Brain microvascular endothelial cell (primary cell): ENCODE measurements at regions not wholly inside any gene's neighbourhood (a gene's known extent, or its start where the extent isn't known, plus 50 kb on each side); places are given as distances from the start of the nearest gene placed in this dataset.

ENCODE experiments used
- DNase-seq: peaks from one replicate; pipeline ENCODE4 v3.0.0-alpha.2; 2020
- H3K27ac ChIP-seq: fragments of 250-450 bp; sonication (Bioruptor Pico); 2 replicates; pipeline ENCODE4 v1.5.1; 2020; ENCODE audit warnings: mild to moderate bottlenecking, moderate library complexity
- H3K27me3 ChIP-seq: fragments of 250-450 bp; sonication (Bioruptor Pico); replicated peaks from 2 replicates; pipeline ENCODE4 v1.5.1; 2020; ENCODE audit warnings: mild to moderate bottlenecking
- H3K36me3 ChIP-seq: fragments of 250-450 bp; sonication (Bioruptor Pico); replicated peaks from 2 replicates; pipeline ENCODE4 v1.5.1; 2020; ENCODE audit warnings: mild to moderate bottlenecking
- H3K4me3 ChIP-seq: 2 replicates; pipeline ENCODE4 v1.5.1; 2011; ENCODE audit warnings: low read depth, mild to moderate bottlenecking, control low read depth, low read length, moderate library complexity
- CTCF ChIP-seq: IDR thresholded peaks from 2 replicates; pipeline ENCODE4 v1.5.1; 2011; ENCODE audit warnings: low read depth, mild to moderate bottlenecking, moderate library complexity, low read length, control low read depth, inconsistent platforms; ENCODE audit errors: missing control alignments
- in situ Hi-C: cut with HindIII; loops from 2 replicates; pipeline ENCODE4 v1.10.0; 2017; ENCODE audit warnings: low sequenced_read_pairs, low pct_ligation_motif_present

GRCh38 chr14:84814391-84814790 is 715.6 kb upstream of the FLRT2 start:
- in situ Hi-C loops, result no loop called here
- no peak for TF ChIP-seq CTCF
- no peak overlapping the region for H3K27ac ChIP-seq

GRCh38 chr14:84819528-84819927 is 710.4 kb upstream of the FLRT2 start:
- Histone ChIP-seq H3K27ac (no peak overlapping the region), H3K36me3 (no peaks in the 10 kb centered on the region), H3K4me3 (no peak overlapping the region), H3K27me3 (no peaks in the 10 kb centered on the region)
- no peak for TF ChIP-seq CTCF
- in situ Hi-C loops, result no loop called here
- no peak for DNase-seq

More at GRCh38 chr14:84814391-84814790, 715.6 kb upstream of the FLRT2 start:
- Histone ChIP-seq H3K4me3 (no peak overlapping the region), H3K27me3 (no peaks in the 10 kb centered on the region), H3K36me3 (no peaks in the 10 kb centered on the region)
- DNase-seq, result no peak

DNA sequence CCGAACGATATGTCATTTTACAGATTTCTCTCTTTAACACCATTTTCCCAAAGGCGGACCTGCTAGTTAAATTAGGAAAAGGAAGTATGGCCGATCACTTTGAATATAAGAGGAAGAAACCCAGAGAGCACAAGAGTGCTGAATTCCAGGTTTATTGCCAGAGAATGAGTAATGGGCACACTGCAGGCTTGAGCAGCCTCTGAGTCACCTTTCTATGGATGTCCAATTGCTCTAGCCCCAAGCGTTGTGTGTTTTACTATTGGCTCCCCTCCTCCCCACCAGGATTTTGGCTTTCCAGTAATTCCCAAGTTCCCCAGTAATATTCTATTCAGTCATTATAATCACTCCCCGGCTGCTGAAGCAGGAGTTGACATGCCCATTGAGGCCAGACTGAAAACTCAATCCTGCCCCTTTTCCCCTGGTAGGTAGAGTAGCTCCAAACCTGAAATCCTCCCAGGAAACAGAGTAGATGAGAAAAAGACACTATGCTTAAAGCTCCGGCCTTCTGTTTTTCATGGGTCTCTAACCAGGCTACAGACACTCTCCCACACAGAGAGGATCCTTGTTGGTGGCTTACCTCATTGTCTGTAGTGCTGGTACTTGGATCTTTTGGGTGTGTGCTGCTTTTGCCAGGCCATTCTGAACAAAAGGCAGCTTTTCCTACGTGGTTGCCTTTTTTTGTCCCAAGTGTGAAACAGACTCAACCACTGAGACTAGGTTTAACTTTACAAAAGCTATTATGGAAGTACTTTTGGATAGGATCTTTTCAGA is 704.3 kb upstream of the FLRT2 start:
- Histone ChIP-seq H3K36me3 (no peaks in the 10 kb centered on the region), H3K4me3 (no peak overlapping the region), H3K27me3 (no peaks in the 10 kb centered on the region), H3K27ac (no peak overlapping the region)
- in situ Hi-C loops, result no loop called here
- no peak for TF ChIP-seq CTCF
- DNase-seq, result peak; percentile 24

GRCh38 chr14:84826294-84826693 is 703.6 kb upstream of the FLRT2 start:
- no peak overlapping the region for H3K27ac ChIP-seq
- no peaks in the 10 kb centered on the region for H3K27me3 ChIP-seq
- no peak for DNase-seq
- TF ChIP-seq CTCF, result no peak
- H3K36me3 ChIP-seq, result no peaks in the 10 kb centered on the region
- no peak overlapping the region for H3K4me3 ChIP-seq
- in situ Hi-C loops, result no loop called here

GRCh38 chr14:84850595-84850994 is 679.3 kb upstream of the FLRT2 start:
- Histone ChIP-seq H3K36me3 (no peaks in the 10 kb centered on the region), H3K27me3 (no peaks in the 10 kb centered on the region), H3K4me3 (no peak overlapping the region), H3K27ac (no peak overlapping the region)
- TF ChIP-seq CTCF, result no peak
- in situ Hi-C loops, result no loop called here
- no peak for DNase-seq
